ENCODE measurements at regions not wholly inside any gene's neighbourhood (a gene's known extent, or its start where the extent isn't known, plus 50 kb on each side); places are given as distances from the start of the nearest gene placed in this dataset.

DNA sequence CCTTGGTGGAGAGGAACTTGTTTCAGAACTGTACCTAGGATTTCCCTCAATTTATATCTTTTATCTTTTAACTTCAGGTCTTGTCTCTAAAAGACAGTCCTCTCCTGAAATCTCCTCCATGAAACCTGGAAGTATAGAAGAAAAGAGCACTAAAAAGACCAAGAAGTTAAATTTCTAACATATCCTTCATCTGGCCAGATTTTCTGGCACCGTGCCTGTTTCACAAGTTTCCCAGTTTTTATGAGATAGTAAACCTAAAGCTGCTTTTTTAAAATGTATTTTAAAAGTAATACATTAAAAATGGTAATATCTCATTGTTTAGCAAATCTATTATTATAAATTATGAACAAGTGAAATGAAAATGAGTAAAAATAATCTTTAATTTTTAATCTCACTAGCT, 348.3 kb upstream of the RSPO3 start:
- Histone ChIP-seq H3K79me2 (ENCODE audit: insufficient read depth, low read length) (no peaks in the 10 kb centered on the region), H2BK5ac (ENCODE audit: insufficient read length, low read length) (no peak overlapping the region), H2BK12ac (ENCODE audit: insufficient read length, low read depth, low read length) (no peak overlapping the region), H2BK120ac (ENCODE audit: low read depth, low read length, poor library complexity, severe bottlenecking) (no peak overlapping the region), H3K23me2 (ENCODE audit: insufficient read length, low read depth, low read length, poor library complexity, severe bottlenecking) (no peaks in the 10 kb centered on the region), H3T11ph (ENCODE audit: low read length) (no peak overlapping the region), H2AFZ (ENCODE audit: low read length) (no peak overlapping the region), H3K14ac (ENCODE audit: insufficient read depth, low read length) (no peak overlapping the region), H2AK5ac (ENCODE audit: insufficient read length, low read length) (no peak overlapping the region), H4K91ac (ENCODE audit: insufficient read length, low read depth, low read length) (no peak overlapping the region), H4K20me1 (ENCODE audit: control insufficient read depth, insufficient read depth, insufficient read length) (no peaks in the 10 kb centered on the region), H3K27ac (ENCODE audit: insufficient read length, low read depth, low read length) (no peak overlapping the region), H2BK15ac (ENCODE audit: low read depth, low read length) (no peak overlapping the region), H3K18ac (ENCODE audit: insufficient read length, low read depth, low read length) (no peak overlapping the region), H3K4ac (ENCODE audit: low read depth, low read length) (no peak overlapping the region), H2BK20ac (ENCODE audit: low read depth, low read length, poor library complexity, severe bottlenecking) (no peak overlapping the region), H3K4me2 (ENCODE audit: insufficient read depth, insufficient read length, low read length) (no peak overlapping the region), H3K9ac (ENCODE audit: extremely low read depth, insufficient read length, low read length) (no peak overlapping the region), H4K8ac (replicated peaks; ENCODE audit: insufficient read length, low read depth, low read length) (no peak overlapping the region), H3K9me3 (ENCODE audit: control insufficient read depth, low read depth, low read length) (no peaks in the 10 kb centered on the region), H3K27me3 (ENCODE audit: insufficient read depth, low read length) (no peaks in the 10 kb centered on the region), H3K56ac (ENCODE audit: insufficient read length, low read depth, low read length) (no peak overlapping the region), H3K4me1 (ENCODE audit: insufficient read depth, low read length) (no peaks in the 10 kb centered on the region), H3K23ac (ENCODE audit: insufficient read length, low read depth, low read length) (no peak overlapping the region), H3K79me1 (ENCODE audit: insufficient read depth, low read depth, low read length, poor library complexity, severe bottlenecking) (no peaks in the 10 kb centered on the region), H4K5ac (ENCODE audit: insufficient read length, low read depth, low read length) (no peak overlapping the region)
- Mint-ChIP-seq H3K36me3 (ENCODE audit: insufficient read depth in 1 of 3, low read depth in 3 of 3) (no peaks in the 10 kb centered on the region), H3K4me3 (no peak overlapping the region), H3K27me3 (ENCODE audit: low read depth) (no peaks in the 10 kb centered on the region; the same call in 1 of the 2 replicates), H3K9me3 (no peaks in the 10 kb centered on the region), H3K27ac (no peak overlapping the region), H3K4me1 (peaks cover 21 to 22% of the 10 kb centered on the region in 2 experiments)
- DNase-seq, result no peak
- no CpG with 5 or more reads among the region's 1 CpG for WGBS (ENCODE audit: extremely low coverage, insufficient read length, low lambda C conversion rate)
- TF ChIP-seq, protein P1, sequence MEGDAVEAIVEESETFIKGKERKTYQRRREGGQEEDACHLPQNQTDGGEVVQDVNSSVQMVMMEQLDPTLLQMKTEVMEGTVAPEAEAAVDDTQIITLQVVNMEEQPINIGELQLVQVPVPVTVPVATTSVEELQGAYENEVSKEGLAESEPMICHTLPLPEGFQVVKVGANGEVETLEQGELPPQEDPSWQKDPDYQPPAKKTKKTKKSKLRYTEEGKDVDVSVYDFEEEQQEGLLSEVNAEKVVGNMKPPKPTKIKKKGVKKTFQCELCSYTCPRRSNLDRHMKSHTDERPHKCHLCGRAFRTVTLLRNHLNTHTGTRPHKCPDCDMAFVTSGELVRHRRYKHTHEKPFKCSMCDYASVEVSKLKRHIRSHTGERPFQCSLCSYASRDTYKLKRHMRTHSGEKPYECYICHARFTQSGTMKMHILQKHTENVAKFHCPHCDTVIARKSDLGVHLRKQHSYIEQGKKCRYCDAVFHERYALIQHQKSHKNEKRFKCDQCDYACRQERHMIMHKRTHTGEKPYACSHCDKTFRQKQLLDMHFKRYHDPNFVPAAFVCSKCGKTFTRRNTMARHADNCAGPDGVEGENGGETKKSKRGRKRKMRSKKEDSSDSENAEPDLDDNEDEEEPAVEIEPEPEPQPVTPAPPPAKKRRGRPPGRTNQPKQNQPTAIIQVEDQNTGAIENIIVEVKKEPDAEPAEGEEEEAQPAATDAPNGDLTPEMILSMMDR (conservative IDR thresholded peaks at IDR 0.05), result no peak

Data from H9 (cell line).